K562 (cell line): ENCODE measurements at regions not wholly inside any gene's neighbourhood (a gene's known extent, or its start where the extent isn't known, plus 50 kb on each side); places are given as distances from the start of the nearest gene placed in this dataset.

Experiments used
- ATAC-seq: fragments of 200-7000 bp; cut with Tn5 transposase; 3 replicates; pipeline ENCODE4 v1.9.1; 2020; ENCODE audit warnings: moderate library complexity
- BruUV-seq: library from RNA; stranded (reverse); fragments of 400-500 nt; replicated peaks from 2 replicates; lab custom pipeline; 2021; lab: Mats Ljungman, UMichigan
- CTCF ChIA-PET: fragments of 300-600 bp; formaldehyde crosslinking; extraction: SDS; loops from one replicate; lab custom pipeline; 2021; ENCODE audit warnings: low intra/inter-chr PET ratio; lab: Yijun Ruan, JAX
- POLR2A ChIA-PET: fragments of 300-600, 350-650 bp; sonication (Branson Sonifier 250); formaldehyde crosslinking; extraction: SDS; loops from one replicate; lab custom pipeline; 2021; ENCODE audit warnings: antibody characterized with exemption, inconsistent platforms; lab: Yijun Ruan, JAX
- DNase-seq, 4 experiments: peaks; one replicate each; pipeline versions ENCODE4 v3.0.0 to v3.0.0-alpha.2; 2011 to 2018; ENCODE audit warnings: low spot score in 3 of 4, mixed read lengths in 3 of 4; ENCODE audit errors: extremely low read depth in 1 of 4
- FAIRE-seq: peaks from 2 replicates; lab custom pipeline; 2011; peaks lifted over from hg19 to GRCh38; lab: Jason Lieb, UNC
- H2AFZ ChIP-seq: 2 replicates; pipeline ENCODE4 v1.6.0; 2011; ENCODE audit warnings: low read depth, low read length, control low read depth, inconsistent platforms
- H3K27ac ChIP-seq: fragments of 200-600 bp; 3 replicates; pipeline ENCODE4 v1.8.0; 2011; ENCODE audit warnings: low read depth, mild to moderate bottlenecking, control low read depth, inconsistent platforms, low read length, moderate library complexity, mixed read lengths; ENCODE audit errors: extremely low read depth
- H3K27me3 ChIP-seq, 2 experiments: fragments of 300-600 bp in 1 of 2; 2 replicates in 1 of 2; 3 replicates in 1 of 2; pipeline versions ENCODE4 v1.6.0 to v1.8.0; 2011; ENCODE audit warnings: inconsistent platforms in 2 of 2, low read length in 2 of 2, mild to moderate bottlenecking in 1 of 2, mixed read lengths in 1 of 2, moderate library complexity in 1 of 2; ENCODE audit not compliant: control insufficient read depth in 2 of 2, insufficient read depth in 2 of 2
- H3K36me3 ChIP-seq: fragments of 300-600 bp; 3 replicates; pipeline ENCODE4 v1.8.0; 2011; ENCODE audit warnings: mild to moderate bottlenecking, low read length, inconsistent platforms; ENCODE audit not compliant: control insufficient read depth, insufficient read depth
- H3K4me1 ChIP-seq, 2 experiments: fragments of 200-600 bp in 1 of 2; replicated peaks in 1 of 2; 2 replicates in 1 of 2; 3 replicates in 1 of 2; pipeline versions ENCODE4 v1.5.1 to v1.8.0; 2011; ENCODE audit warnings: inconsistent platforms in 2 of 2, low read length in 2 of 2, mild to moderate bottlenecking in 1 of 2, mixed read lengths in 1 of 2, moderate library complexity in 1 of 2; ENCODE audit not compliant: control insufficient read depth in 2 of 2, insufficient read depth in 2 of 2
- H3K4me2 ChIP-seq: 2 replicates; pipeline ENCODE4 v1.6.1; 2011; ENCODE audit warnings: low read length, control low read depth, inconsistent platforms, mixed read lengths; ENCODE audit not compliant: insufficient read depth
- H3K4me3 ChIP-seq: fragments of 200-600 bp; sonication (generic), shearing (Covaris generic); 2 replicates; pipeline ENCODE4 v1.5.1; 2016; ENCODE audit warnings: control low read depth, inconsistent platforms
- H3K79me2 ChIP-seq: fragments of 200-600 bp; 3 replicates; pipeline ENCODE4 v1.8.0; 2011; ENCODE audit warnings: low read length, inconsistent platforms; ENCODE audit not compliant: control insufficient read depth, insufficient read depth
- H3K9ac ChIP-seq, 2 experiments: 2 replicates each; pipeline versions ENCODE4 v1.6.0 to v1.6.1; 2011; ENCODE audit warnings: low read depth in 2 of 2, low read length in 2 of 2, control low read depth in 1 of 2, inconsistent platforms in 1 of 2, mild to moderate bottlenecking in 1 of 2, mixed read lengths in 1 of 2; ENCODE audit not compliant: insufficient read depth in 1 of 2
- H3K9me1 ChIP-seq: one replicate; pipeline ENCODE4 v1.6.0; 2011; ENCODE audit warnings: inconsistent platforms, mild to moderate bottlenecking, low read length, moderate library complexity; ENCODE audit not compliant: control insufficient read depth, insufficient read depth
- H3K9me3 ChIP-seq: replicated peaks from 2 replicates; pipeline ENCODE4 v1.5.1; 2011; ENCODE audit warnings: low read depth, low read length, inconsistent platforms; ENCODE audit not compliant: control insufficient read depth, insufficient read depth
- H4K20me1 ChIP-seq: replicated peaks from 2 replicates; pipeline ENCODE4 v1.6.1; 2011; ENCODE audit warnings: low read length, inconsistent platforms, mixed read lengths; ENCODE audit not compliant: control insufficient read depth, insufficient read depth
- KDM2B ChIP-seq: fragments of 250-450 bp; sonication (Bioruptor Pico); IDR thresholded peaks from 2 replicates; pipeline ENCODE4 v1.8.0; 2021; ENCODE audit warnings: mild to moderate bottlenecking, moderate library complexity
- RNF2 ChIP-seq: sonication (generic); IDR thresholded peaks from 2 replicates; pipeline ENCODE4 v1.6.1; 2016
- SIRT6 ChIP-seq: IDR thresholded peaks from one replicate; pipeline ENCODE4 v1.6.1; 2012; ENCODE audit warnings: low read depth, mild to moderate bottlenecking, control low read depth, inconsistent platforms, low read length, moderate library complexity
- TAF15 ChIP-seq: fragments of 200-400 bp; formaldehyde crosslinking; IDR thresholded peaks from 2 replicates; pipeline ENCODE4 v1.6.1; 2017; ENCODE audit warnings: mild to moderate bottlenecking, low read depth, low read length, moderate library complexity
- ZNF780A ChIP-seq: fragments of 250-450 bp; sonication (Bioruptor Pico); IDR thresholded peaks from 2 replicates; pipeline ENCODE4 v1.5.0; 2021; ENCODE audit warnings: mild to moderate bottlenecking
- WGBS: fragments of 100-300 bp; shearing (Covaris generic); methylation state at CpG from one replicate; pipeline ENCODE4 v1.1.6; 2016; ENCODE audit warnings: low coverage, mixed read lengths; ENCODE audit not compliant: insufficient coverage; ENCODE audit errors: missing lambda C conversion rate; 5-methylcytosine and 5-hydroxymethylcytosine counted together
- in situ Hi-C: fragments of 300-500 bp; cut with MboI; formaldehyde crosslinking; loops from 4 replicates; pipeline ENCODE4 v1.15.0; 2018; ENCODE audit warnings: inconsistent platforms, mixed read lengths
- intact Hi-C: fragments of 100-400 bp; cut with micrococcal nuclease; formaldehyde crosslinking; loops from 2 replicates; pipeline ENCODE4 v1.14.2; 2022
- TF ChIP-seq, protein P1 (sequence below): fragments of 150-350 bp; IDR thresholded peaks from 2 replicates; pipeline ENCODE4 v1.6.1; 2014; ENCODE audit warnings: low read depth, mild to moderate bottlenecking, low read length, borderline replicate concordance
- TF ChIP-seq, protein P2 (sequence below): fragments of 450-650 bp; IDR thresholded peaks from 2 replicates; pipeline ENCODE4 v1.6.1; 2016; ENCODE audit warnings: mild to moderate bottlenecking, moderate library complexity

DNA sequence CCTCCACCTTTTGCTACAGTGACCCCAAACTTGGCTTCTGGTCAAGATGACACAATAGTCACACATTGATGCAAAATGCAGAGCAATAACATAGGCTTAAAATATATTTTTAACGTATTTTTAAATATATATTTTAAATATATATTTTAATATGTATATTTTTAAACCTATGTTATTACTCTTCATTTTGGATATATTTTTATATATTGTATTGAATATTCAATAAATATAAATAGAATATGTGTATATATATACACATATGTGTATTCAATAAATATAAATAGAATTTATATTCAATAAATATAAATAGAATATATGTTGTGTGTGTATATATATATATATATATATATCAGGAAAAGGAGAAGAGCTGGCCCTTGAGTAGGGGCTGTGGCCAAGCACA is 115.6 kb downstream of the POU4F1 start:
- H3K4me2 ChIP-seq: no peak overlapping the region
- no peak for TF ChIP-seq TAF15
- TF ChIP-seq KDM2B: no peak
- TF ChIP-seq SIRT6: no peak
- no peak for TF ChIP-seq ZNF780A (CRISPR knock-in tag)
- TF ChIP-seq RNF2: no peak
- TF ChIP-seq, protein P1, sequence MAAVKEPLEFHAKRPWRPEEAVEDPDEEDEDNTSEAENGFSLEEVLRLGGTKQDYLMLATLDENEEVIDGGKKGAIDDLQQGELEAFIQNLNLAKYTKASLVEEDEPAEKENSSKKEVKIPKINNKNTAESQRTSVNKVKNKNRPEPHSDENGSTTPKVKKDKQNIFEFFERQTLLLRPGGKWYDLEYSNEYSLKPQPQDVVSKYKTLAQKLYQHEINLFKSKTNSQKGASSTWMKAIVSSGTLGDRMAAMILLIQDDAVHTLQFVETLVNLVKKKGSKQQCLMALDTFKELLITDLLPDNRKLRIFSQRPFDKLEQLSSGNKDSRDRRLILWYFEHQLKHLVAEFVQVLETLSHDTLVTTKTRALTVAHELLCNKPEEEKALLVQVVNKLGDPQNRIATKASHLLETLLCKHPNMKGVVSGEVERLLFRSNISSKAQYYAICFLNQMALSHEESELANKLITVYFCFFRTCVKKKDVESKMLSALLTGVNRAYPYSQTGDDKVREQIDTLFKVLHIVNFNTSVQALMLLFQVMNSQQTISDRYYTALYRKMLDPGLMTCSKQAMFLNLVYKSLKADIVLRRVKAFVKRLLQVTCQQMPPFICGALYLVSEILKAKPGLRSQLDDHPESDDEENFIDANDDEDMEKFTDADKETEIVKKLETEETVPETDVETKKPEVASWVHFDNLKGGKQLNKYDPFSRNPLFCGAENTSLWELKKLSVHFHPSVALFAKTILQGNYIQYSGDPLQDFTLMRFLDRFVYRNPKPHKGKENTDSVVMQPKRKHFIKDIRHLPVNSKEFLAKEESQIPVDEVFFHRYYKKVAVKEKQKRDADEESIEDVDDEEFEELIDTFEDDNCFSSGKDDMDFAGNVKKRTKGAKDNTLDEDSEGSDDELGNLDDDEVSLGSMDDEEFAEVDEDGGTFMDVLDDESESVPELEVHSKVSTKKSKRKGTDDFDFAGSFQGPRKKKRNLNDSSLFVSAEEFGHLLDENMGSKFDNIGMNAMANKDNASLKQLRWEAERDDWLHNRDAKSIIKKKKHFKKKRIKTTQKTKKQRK: no peak
- TF ChIP-seq, protein P2, sequence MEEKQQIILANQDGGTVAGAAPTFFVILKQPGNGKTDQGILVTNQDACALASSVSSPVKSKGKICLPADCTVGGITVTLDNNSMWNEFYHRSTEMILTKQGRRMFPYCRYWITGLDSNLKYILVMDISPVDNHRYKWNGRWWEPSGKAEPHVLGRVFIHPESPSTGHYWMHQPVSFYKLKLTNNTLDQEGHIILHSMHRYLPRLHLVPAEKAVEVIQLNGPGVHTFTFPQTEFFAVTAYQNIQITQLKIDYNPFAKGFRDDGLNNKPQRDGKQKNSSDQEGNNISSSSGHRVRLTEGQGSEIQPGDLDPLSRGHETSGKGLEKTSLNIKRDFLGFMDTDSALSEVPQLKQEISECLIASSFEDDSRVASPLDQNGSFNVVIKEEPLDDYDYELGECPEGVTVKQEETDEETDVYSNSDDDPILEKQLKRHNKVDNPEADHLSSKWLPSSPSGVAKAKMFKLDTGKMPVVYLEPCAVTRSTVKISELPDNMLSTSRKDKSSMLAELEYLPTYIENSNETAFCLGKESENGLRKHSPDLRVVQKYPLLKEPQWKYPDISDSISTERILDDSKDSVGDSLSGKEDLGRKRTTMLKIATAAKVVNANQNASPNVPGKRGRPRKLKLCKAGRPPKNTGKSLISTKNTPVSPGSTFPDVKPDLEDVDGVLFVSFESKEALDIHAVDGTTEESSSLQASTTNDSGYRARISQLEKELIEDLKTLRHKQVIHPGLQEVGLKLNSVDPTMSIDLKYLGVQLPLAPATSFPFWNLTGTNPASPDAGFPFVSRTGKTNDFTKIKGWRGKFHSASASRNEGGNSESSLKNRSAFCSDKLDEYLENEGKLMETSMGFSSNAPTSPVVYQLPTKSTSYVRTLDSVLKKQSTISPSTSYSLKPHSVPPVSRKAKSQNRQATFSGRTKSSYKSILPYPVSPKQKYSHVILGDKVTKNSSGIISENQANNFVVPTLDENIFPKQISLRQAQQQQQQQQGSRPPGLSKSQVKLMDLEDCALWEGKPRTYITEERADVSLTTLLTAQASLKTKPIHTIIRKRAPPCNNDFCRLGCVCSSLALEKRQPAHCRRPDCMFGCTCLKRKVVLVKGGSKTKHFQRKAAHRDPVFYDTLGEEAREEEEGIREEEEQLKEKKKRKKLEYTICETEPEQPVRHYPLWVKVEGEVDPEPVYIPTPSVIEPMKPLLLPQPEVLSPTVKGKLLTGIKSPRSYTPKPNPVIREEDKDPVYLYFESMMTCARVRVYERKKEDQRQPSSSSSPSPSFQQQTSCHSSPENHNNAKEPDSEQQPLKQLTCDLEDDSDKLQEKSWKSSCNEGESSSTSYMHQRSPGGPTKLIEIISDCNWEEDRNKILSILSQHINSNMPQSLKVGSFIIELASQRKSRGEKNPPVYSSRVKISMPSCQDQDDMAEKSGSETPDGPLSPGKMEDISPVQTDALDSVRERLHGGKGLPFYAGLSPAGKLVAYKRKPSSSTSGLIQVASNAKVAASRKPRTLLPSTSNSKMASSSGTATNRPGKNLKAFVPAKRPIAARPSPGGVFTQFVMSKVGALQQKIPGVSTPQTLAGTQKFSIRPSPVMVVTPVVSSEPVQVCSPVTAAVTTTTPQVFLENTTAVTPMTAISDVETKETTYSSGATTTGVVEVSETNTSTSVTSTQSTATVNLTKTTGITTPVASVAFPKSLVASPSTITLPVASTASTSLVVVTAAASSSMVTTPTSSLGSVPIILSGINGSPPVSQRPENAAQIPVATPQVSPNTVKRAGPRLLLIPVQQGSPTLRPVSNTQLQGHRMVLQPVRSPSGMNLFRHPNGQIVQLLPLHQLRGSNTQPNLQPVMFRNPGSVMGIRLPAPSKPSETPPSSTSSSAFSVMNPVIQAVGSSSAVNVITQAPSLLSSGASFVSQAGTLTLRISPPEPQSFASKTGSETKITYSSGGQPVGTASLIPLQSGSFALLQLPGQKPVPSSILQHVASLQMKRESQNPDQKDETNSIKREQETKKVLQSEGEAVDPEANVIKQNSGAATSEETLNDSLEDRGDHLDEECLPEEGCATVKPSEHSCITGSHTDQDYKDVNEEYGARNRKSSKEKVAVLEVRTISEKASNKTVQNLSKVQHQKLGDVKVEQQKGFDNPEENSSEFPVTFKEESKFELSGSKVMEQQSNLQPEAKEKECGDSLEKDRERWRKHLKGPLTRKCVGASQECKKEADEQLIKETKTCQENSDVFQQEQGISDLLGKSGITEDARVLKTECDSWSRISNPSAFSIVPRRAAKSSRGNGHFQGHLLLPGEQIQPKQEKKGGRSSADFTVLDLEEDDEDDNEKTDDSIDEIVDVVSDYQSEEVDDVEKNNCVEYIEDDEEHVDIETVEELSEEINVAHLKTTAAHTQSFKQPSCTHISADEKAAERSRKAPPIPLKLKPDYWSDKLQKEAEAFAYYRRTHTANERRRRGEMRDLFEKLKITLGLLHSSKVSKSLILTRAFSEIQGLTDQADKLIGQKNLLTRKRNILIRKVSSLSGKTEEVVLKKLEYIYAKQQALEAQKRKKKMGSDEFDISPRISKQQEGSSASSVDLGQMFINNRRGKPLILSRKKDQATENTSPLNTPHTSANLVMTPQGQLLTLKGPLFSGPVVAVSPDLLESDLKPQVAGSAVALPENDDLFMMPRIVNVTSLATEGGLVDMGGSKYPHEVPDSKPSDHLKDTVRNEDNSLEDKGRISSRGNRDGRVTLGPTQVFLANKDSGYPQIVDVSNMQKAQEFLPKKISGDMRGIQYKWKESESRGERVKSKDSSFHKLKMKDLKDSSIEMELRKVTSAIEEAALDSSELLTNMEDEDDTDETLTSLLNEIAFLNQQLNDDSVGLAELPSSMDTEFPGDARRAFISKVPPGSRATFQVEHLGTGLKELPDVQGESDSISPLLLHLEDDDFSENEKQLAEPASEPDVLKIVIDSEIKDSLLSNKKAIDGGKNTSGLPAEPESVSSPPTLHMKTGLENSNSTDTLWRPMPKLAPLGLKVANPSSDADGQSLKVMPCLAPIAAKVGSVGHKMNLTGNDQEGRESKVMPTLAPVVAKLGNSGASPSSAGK: no peak
- H3K27me3 ChIP-seq: no peaks in the 10 kb centered on the region
- DNase-seq (no peak), FAIRE-seq (no peak), ATAC-seq (no peak)
- in situ Hi-C loops: no loop called here
- ChIA-PET POLR2A (no interaction called here), CTCF (no interaction called here)
- H3K4me3 ChIP-seq: no peak overlapping the region
- no peaks in the 10 kb centered on the region for H3K36me3 ChIP-seq
- no peaks in the 10 kb centered on the region for H4K20me1 ChIP-seq
- H3K9ac ChIP-seq: no peak overlapping the region
- intact Hi-C loops: no loop called here
- no peaks in the 10 kb centered on the region for H3K9me1 ChIP-seq
- H2AFZ ChIP-seq: no peak overlapping the region
- no peaks in the 10 kb centered on the region for H3K9me3 ChIP-seq
- no peaks in the 10 kb centered on the region for H3K4me1 ChIP-seq
- WGBS: 0% methylated on average over 1 of the region's 1 CpG
- no peak overlapping the region for H3K27ac ChIP-seq
- BruUV-seq: no TSS peak
- H3K79me2 ChIP-seq: no peaks in the 10 kb centered on the region
